Stimulated activated CD4-positive, alpha-beta T cell treated with anti-CD3 and anti-CD28 coated beads, Interleukin-2, amount 100 ng/mL, for 48 hours (primary cell): ENCODE measurements at regions not wholly inside any gene's neighbourhood (a gene's known extent, or its start where the extent isn't known, plus 50 kb on each side); places are given as distances from the start of the nearest gene placed in this dataset.

Experiments
- DNase-seq, 2 donors: peaks; one replicate each; pipeline ENCODE4 v3.0.0-alpha.2; 2020

DNA sequence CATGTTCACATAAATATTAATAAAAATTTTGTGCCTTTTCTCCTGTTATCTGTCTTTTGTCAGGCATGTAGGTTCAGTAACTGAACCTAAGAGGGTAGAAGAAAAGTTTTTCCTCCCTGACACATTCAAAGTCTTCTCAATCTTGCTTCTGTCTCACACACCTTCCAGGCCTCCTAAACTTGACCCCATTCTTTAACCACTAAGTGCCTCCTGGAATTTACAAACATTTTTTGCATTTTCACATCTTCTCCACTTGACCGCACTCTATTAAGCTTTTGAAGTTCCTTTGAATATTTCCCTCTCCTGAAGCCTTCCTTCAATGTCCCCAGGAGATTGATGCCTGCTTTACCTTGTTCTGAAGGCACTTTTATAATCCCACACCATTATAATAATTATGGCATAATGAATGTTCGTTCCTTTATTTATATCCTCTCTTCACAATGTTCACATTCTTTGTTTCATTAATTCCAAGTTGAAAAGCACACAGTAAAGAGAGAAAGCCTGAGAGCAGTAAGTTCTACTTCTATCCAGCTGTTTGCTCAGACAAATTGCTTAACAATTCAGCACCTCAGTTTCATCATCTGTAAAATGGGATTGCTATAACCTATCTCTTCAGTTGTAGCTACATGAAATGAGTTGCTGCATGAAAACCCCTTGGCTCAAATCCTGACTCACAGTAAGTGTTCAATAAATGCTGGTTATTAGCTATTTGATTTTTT is 184.8 kb upstream of the KLHL29 start:
- DNase-seq = no peak

DNA sequence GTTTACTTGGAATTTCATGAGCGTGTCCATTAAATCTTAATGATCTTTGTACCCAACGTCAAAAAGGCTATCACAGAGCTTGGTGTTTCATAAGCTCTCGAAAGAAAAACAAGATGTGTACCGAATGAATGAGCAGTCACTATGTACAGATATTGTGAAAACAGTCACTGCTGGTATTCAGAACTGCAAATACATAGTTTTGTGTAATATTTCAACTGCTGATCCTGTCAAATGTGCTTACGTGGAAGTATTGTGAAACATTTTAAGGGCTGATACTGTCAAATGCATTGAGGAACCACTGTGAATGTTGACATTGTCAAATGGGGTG is 184.2 kb upstream of the KLHL29 start:
- no peak for DNase-seq

DNA sequence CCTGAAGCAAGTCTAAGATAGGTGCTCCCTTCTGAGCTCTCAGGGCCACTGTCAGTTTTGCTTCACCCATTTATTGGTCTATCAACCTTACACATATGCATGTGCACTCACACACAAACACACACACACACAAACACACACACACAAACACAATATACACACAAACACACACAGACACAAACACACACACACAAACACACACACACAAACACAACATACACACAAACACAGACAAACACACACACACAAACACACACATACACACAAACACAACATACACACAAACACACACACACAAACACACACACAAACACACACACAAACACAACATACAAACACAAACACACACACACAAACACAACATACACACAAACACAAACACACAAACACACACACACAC is 181.6 kb upstream of the KLHL29 start:
- no peak for DNase-seq

DNA sequence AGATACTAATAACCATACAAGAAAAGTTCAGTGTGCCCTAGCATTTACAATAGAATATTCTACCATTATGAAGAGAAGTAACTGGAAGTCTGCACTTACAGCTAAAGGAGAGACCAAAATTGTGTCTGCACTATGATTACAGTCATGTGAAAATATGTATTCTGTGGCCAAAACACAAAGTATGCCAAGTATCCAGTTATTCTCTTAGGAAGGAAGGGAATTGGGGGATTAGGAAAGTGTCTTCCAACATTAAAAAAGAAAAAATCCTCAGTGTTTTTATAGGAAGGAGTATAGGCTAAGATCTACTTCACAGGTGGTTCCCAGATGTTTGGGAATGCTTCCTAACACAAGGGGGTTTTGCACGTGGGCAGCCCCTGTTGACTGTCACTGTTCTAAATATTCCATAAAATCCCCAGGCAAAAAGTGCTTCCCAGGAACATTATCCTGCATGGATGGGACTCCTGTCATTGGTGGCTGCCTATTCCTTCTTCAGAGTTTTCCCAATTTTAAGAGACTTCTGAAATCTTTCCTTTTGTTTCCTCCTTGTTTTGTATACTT is 180.2 kb upstream of the KLHL29 start:
- DNase-seq = no peak

DNA sequence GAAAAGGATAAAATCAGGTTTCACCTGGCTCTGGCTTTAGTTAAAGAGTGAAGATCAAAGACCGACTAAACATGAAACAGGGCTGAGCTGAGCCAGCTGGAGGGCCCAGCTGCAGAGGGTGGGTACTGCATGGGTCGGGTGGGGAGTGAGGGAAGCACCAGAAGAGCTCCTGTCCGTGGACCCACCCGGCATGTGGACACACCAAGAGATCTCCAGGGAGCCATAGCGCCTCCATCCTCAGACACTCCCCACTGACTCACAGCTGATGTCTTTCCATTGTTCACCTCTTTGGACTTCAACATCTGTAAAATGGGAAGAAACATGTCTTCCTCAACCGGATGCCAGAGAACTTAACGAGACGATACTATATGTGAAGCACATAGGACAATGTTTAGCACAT is 178.3 kb upstream of the KLHL29 start:
- no peak for DNase-seq

DNA sequence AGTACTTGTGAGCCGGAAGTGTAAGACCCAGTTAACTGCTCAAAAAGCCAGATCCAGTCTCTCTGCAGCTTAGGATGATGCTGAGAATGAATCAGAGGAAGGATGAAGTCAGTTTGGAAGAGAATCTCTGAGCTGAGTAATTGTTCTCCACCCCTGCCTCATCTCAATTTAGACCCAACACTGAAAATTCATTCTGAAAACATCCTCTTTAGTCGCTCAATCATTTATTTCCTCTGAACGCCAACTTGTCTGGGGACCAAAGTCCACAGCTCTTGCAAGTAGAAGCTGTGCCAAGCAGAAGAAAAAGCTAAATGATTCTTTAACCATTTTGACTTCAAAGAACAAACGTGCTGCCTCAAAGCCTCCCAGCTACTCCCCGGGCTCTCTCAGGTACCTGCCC is 177.1 kb upstream of the KLHL29 start:
- DNase-seq = no peak

DNA sequence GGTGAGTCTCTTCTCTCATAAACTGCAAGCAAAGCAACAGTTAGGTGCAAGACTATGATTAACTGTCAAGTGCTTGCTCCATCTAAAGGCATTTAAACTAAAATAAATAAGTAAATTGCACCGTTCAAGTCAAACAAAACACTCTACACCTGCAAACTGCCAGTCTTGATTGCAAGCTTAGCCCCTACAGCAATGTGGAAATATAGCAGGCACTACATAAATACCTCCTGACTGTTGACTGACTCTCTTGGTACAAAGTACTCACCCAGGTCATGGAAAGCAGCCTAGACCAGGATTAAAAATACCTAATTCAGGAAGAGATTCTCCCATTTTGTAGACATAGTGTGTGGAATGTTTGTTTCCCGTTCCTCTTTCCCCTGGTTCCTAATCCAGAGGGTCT is 176.6 kb upstream of the KLHL29 start:
- DNase-seq = no peak

DNA sequence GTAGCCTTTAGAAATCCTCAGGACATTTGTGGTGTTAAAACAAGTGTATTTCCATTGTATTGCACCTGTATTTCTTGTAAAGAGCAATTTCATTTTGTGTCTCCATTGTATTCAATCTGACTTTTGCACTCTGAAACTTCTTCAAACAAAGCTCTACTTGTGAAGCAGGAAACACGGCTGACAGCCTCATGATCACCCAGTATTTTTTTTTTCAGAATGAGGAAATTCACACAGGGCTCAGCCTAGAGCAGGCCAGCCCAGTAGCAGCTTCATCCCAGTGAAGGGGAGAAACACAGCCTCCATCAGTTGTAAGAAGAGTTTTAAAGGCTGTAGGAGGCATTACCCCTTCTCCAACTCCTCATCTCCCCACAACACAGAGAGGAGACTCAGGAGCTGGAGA is 175.9 kb upstream of the KLHL29 start:
- DNase-seq = no peak

DNA sequence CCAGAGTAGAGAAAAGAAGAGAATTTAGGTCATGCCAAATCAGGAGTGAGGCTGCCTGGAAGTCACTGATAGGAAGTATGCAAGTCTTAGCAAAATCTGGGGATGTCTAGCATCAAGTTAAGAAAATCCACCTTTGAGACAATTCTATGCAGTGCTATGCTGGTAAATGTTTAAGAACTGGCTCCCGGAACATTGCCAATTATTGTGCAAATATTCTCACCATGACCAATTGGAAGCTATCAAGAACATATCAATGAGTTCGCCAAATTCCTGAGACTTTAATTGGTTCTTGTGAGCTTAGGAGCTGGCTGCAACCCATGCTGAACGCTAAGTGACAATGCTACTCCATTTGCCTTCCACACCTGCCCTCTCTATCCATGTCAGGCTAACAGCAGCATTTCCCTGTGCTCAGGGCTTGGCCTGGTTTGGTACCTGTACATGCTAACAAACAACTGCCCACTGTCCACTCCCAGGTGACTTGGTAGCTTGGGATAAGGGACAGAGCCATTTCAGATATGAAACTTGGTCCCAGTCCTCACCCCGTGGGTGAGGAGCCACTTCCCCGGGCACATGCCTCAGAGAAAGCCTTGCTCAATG is 172.9 kb upstream of the KLHL29 start:
- no peak for DNase-seq

DNA sequence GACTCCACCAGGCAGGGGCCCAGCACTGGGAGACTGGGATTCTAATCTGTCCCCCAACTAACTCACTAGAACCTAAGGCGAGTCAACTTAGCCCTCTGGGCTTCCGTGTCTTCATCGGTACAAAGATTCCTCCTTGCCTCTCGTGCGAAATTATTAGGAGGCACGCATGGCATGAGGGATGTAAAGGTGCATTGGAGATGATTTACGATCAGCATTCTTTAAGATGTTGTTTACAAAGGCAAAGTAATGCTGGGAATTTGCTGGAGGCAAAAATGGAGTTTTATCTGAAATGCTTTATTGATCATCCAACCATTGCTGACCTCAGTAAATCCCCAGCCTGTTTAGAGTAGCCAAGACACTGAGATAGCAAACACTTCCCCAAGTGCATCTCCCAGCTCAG is 171.8 kb upstream of the KLHL29 start:
- no peak for DNase-seq

DNA sequence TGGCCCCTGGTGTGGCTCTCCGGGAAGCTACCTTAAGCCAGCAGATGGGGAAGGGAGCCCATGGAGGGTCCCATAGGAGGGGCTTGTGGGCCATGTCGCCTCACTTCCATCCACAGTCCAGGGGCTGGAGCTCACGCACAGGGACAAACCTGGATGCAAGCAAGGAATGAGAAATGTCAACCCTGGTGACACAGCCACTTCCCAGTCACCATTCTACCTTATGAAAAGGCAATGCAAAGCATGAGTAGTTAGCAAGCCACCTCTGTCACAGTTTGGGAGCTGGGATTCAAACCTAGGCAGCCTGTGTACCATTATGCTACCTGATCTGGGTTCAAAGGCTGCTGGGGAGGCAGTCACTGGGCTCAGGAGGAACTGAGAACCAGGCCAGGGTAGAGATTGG is 170.0 kb upstream of the KLHL29 start:
- DNase-seq = no peak

DNA sequence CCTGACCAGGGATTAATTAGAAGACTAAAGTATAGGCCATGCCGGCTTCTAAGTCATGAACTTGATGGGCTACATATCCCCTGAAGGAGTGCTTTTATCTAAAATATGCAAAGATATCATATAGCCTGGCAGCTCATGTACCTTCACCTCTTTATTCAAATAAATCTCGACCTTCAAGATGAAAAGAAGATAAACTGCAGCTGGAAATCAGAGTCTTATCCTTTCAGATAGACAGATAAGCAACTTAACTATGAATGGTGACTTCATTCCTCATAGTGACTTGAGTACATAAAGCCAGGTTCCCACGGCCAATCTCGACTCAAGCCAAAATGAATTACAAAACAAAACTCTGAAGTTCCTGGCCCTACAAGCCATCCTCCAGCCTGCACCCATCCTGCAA is 165.3 kb upstream of the KLHL29 start:
- no peak for DNase-seq

DNA sequence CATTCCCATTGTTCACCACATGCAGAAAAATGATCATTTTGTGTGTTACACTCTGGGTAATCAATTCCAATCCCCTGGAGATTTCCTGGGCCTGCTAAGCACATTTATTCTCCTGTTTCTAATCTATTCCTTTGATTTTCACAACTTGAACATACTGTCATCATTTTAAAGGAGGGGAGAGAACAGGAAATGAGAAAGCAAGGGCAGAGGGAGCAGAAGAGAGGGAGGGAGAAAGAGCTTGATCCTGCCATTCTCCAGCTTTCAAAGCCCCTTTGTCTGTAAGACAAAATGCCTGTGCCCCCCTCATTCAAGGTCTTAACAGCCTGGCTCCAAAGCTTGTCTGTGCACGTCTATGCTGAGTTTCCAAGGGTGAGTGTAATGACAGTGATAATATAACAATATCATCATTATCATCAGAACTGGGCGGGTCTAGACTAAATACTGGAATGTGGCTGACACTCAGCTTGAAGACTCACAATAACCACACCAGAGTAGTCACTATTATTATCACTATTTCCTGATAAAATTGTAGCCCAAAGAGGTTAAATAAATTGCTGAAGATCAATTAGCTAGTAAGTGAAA is 164.4 kb upstream of the KLHL29 start:
- DNase-seq = no peak

DNA sequence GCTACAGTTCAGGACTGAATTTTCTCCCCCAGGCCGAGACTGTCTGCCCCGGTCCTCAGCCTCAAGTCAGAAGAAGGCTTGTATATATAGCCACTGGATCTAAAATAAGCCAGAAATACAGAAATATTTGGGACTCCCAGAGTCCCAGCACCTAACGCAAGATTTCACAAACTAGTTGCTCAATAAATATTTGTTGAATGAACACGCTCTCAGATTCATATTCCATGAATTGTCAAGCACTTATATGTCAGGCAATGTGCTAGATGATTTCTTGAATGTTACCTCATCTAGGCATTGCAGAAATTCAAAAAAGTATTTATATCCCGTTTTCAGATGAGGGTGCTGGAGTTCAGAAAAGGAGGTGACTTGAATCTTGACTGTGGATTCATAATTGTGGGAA is 163.7 kb upstream of the KLHL29 start:
- no peak for DNase-seq

DNA sequence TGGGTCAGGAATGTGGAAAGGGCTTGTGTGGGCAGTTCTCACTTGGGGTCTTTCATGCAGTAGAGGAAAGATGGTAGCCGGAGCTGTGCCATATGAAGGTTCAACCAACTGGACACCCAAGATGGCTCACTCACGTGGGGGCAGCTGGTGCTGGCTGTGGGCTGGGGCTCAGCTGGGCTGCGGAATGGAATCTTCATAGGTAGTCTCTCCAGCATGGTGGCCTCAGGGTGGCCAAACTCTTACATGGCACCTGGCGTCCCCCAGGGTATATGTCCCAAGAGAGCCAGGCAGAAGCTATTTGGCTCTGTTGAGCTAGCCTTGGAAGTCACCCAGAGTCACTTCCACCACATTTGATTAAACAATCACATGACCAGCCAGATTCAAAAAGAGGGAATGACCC is 163.1 kb upstream of the KLHL29 start:
- DNase-seq = no peak

DNA sequence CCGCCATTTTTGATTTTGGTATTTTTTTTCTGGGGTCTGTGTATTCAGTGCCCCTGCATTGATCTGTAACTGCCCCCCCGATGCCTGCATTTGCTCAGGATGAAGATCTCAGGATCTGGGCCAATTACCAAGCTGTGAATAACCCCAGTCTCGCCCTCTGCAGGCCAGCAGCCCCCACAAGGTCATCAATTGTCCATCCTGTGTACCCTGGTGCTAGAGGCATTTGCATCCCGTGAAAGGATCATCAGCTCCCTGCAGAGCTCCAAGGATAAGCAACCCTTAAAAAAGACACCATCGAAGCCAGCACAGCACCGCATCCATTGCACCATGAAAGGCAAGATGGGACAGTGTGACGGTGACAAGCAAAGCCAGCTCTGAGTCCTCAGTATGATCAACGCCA is 154.1 kb upstream of the KLHL29 start:
- DNase-seq = no peak

DNA sequence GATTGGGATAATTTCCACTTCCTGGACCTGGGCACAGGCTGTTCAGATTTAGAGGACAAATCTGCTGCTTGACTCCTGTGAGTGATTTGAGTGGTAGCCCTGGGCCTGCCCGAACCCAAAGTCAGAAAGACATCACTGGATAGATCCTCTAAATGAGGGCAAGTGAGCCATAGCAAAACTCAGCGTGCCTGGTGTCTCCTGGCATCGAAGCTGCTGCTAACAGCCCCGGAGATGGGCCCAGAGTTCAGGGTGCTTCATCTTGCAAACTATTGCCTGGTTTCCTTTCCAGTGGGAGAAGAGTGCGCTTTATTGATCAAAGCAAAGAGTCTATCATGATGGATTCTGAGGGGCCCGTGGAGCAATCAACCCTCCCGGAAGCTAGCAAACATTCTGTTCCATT is 153.1 kb upstream of the KLHL29 start:
- no peak for DNase-seq

DNA sequence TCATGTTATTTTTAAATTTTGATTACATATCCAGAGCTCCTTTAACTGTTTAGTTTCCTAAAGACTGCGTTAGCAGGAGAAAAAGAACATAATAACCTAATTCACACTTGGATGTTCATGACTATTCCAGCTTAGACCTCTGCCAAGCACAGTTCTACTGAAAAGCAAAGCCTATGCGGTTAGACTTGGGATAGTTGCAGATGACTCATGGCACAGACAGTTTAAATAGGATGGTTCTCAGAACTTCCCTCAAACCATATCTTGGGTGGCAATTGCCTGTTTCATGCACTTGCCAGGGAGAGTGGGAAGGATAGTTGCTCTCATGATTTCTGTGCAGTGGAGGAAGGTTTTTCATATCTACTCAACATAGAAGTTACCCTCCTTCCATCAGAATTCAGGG is 149.7 kb upstream of the KLHL29 start:
- no peak for DNase-seq

DNA sequence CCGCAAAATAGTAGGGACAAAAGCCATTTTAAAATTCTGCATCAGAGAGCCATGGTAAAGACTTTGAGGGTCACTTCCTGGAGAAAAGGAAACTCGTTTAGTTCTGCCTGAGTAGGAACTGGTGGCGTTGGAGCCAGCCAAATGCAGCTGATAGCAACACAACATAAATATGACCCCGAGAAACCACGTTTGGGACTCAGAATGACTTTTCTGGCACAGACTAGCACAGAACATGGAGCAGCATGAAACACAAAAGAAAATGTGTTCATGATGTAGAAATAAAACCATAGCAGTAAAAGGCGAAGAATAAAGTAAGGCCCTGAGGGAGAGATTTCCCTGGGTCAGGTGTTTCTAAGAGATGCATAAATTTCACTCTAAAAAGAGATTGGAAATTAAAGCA is 149.2 kb upstream of the KLHL29 start:
- DNase-seq = no peak

DNA sequence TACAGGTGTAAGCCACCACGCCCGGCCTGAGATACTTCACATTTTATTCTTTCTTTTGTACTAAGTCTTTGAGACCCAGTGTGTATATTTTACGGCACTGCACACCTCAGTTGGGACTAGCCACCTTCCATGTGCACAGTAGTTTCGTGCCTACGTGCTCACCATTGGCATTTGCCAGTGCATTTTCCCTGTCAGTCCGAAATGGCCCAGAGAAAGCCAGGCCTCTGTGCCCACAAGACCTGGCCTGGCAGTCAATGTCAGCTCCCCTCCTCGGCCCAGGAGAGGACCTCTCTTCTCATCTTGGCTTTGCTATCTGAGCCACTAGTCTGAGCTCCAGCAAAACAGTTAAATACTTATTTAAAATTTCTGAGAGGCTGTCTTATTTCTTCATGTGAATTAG is 147.8 kb upstream of the KLHL29 start:
- DNase-seq = no peak

DNA sequence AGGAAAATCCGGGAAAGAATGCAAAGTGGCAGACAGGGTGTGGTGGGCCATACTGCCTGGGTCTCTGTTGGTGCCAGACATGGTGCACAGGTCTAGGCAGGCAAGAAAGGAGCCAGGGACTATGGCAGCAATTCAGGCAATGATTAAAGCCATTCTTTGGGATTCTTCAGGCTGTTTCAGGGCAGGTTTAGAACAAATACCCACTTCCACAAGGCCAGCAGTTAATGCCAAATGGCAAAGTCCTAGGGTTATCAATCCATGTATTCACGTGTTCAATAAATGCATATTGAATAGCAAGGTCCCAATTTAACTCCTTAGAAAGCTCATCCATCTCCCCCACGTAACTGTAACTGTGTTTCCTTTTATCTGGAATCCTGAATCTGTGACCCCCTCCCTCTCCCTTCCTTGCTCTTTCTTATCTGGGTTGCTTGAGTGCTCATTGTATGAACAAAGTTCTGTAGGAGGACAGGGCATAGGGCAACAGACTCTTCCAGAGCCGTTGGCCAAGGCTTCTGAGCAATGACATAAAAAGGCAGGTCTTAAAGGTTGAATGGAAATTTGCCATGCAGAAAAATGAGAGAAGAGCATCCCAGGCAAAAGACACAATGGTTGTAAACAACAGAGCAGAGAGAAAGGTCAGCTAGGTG is 146.8 kb upstream of the KLHL29 start:
- no peak for DNase-seq

DNA sequence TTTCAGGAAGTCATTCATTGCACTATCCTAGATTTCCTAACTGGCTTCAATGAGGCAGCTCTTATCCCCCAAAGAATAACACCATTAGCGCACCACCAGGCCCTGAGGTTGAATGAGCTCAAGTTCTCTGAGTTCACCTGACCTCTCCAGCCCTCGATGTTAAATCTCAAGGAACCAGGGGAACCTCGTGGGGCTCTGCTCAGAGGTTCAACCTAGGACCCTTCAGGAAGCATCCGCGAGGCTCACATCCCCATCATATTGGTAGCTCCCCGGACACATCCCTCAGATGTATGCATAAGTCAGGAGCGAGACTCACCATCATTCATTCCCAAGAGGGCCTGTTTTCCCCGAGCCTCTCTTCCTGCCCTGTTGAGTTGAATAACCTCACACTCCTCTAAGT is 145.6 kb upstream of the KLHL29 start:
- DNase-seq = no peak

DNA sequence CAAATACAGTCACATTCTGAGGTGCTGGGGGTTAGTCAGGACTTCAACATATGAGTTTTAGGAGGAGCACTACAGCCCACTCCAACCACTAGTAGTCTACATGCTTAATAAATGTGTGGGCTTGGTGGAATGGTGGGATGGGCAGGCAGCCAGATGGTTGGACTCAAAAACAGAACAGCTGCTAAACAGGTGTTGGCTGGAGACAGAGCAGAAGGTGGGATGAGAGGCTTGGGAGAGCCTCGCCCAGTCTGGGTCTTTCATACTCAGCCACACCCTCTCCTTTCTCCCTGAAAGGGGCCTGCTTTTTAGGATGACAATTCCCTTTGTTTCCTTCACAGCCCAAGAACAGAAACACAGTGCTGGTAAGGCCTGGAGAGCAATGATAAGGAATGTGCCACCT is 143.9 kb upstream of the KLHL29 start:
- no peak for DNase-seq

DNA sequence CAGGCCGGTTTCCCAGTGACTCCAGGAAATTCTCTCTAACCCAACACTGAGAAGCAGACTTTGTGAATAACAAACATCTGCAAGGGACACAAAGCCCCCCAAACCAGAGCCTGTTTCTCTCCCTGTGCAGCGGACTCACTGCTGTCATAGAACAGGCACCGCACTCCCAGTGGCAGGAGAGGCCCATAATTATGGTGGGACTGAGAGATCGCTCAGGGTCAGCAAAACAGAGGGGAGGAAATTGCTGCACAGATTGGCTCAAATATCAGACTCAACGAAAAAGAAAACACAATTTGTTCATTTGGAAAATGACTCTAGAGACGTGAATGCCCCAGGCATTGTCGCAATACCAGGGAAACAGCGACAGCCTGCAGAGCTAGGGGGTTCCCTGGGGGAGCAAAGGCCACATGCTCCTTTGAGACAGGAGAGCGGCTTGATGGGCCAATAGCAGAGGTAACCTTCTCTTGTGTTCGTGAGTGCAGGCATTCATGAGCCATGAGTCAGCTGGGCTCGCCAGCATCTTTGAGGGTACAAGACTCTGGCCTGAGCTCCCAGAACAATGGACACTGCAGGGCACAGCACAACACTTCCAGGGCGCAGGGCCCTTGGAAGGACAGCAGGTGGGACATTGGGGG is 143.3 kb upstream of the KLHL29 start:
- DNase-seq = no peak
